GM18909 (cell line): ENCODE measurements at regions not wholly inside any gene's neighbourhood (a gene's known extent, or its start where the extent isn't known, plus 50 kb on each side); places are given as distances from the start of the nearest gene placed in this dataset.
"Not testable (repeated sequence)": the region's sequence is repeated elsewhere in the genome, so short reads cannot be mapped to it uniquely, and the experiment has no call there.

Source experiments
- ATAC-seq: cut with Tn5 transposase; IDR thresholded peaks from one replicate; pipeline ENCODE4 v1.9.1; 2021; ENCODE audit warnings: mild to moderate bottlenecking; ENCODE audit not compliant: unreplicated experiment, poor library complexity

GRCh38 chr13:34372581-34372980 is 554.6 kb downstream of the RFC3 start:
- no peak for ATAC-seq

- ATAC-seq = no peak
These were observed 558.5 kb downstream of the RFC3 start for GRCh38 chr13:34376483-34376882.

GRCh38 chr13:34381228-34381627 is 560.8 kb upstream of the NBEA start:
- no peak for ATAC-seq

GRCh38 chr13:34383728-34384127 is 558.3 kb upstream of the NBEA start:
- no peak for ATAC-seq

GRCh38 chr13:34386229-34386628 is 555.8 kb upstream of the NBEA start:
- ATAC-seq = not testable (repeated sequence)

GRCh38 chr13:34391076-34391475 is 551.0 kb upstream of the NBEA start:
- no peak for ATAC-seq

- no peak for ATAC-seq
These were observed 540.4 kb upstream of the NBEA start for GRCh38 chr13:34401696-34402095.

GRCh38 chr13:34405410-34406181 is 536.5 kb upstream of the NBEA start:
- no peak for ATAC-seq

- no peak for ATAC-seq
These were observed 533.4 kb upstream of the NBEA start for GRCh38 chr13:34408640-34409039.

GRCh38 chr13:34409496-34410182 is 532.4 kb upstream of the NBEA start:
- no peak for ATAC-seq

- no peak for ATAC-seq
These were observed 531.4 kb upstream of the NBEA start for GRCh38 chr13:34410678-34411077.

- no peak for ATAC-seq
These were observed 530.9 kb upstream of the NBEA start for GRCh38 chr13:34411177-34411576.

- no peak for ATAC-seq
These were observed 530.2 kb upstream of the NBEA start for GRCh38 chr13:34411894-34412293.

GRCh38 chr13:34412295-34412694 is 529.8 kb upstream of the NBEA start:
- ATAC-seq = no peak

GRCh38 chr13:34412817-34413375 is 529.2 kb upstream of the NBEA start:
- no peak for ATAC-seq

GRCh38 chr13:34413538-34414210 is 528.4 kb upstream of the NBEA start:
- no peak for ATAC-seq

GRCh38 chr13:34414616-34415015 is 527.5 kb upstream of the NBEA start:
- ATAC-seq = no peak

- ATAC-seq = no peak
These were observed 525.1 kb upstream of the NBEA start for GRCh38 chr13:34416971-34417380.

- ATAC-seq = no peak
These were observed 524.2 kb upstream of the NBEA start for GRCh38 chr13:34417896-34418295.

GRCh38 chr13:34419025-34419424 is 523.0 kb upstream of the NBEA start:
- ATAC-seq = no peak

GRCh38 chr13:34419755-34420154 is 522.3 kb upstream of the NBEA start:
- no peak for ATAC-seq
